Large intestine (tissue), 3 donors: ENCODE measurements at regions not wholly inside any gene's neighbourhood (a gene's known extent, or its start where the extent isn't known, plus 50 kb on each side); places are given as distances from the start of the nearest gene placed in this dataset.

ENCODE experiments used
- DNase-seq, 2 donors: peaks; one replicate each; pipeline versions ENCODE4 v3.0.0 to v3.0.0-alpha.2; 2013
- H3K27ac ChIP-seq: one replicate; pipeline ENCODE4 v1.5.1; 2013; ENCODE audit warnings: low read length
- H3K27me3 ChIP-seq: 2 replicates; pipeline ENCODE4 v1.6.1; 2013; ENCODE audit warnings: low read length; ENCODE audit not compliant: control insufficient read depth, insufficient read depth
- H3K36me3 ChIP-seq: 2 replicates; pipeline ENCODE4 v1.6.1; 2013; ENCODE audit warnings: low read length; ENCODE audit not compliant: control insufficient read depth, insufficient read depth
- H3K4me1 ChIP-seq: one replicate; pipeline ENCODE4 v1.6.1; 2013; ENCODE audit warnings: low read length; ENCODE audit not compliant: control insufficient read depth, insufficient read depth
- H3K4me3 ChIP-seq: one replicate; pipeline ENCODE4 v1.5.1; 2013; ENCODE audit warnings: low read length
- H3K9me3 ChIP-seq: one replicate; pipeline ENCODE4 v1.6.1; 2013; ENCODE audit warnings: mild to moderate bottlenecking, low read depth, low read length, moderate library complexity; ENCODE audit not compliant: control insufficient read depth
- WGBS: methylation state at CpG from one replicate; pipeline ENCODE4 v1.1.5; 2013; ENCODE audit warnings: low lambda C conversion rate; ENCODE audit not compliant: insufficient coverage; 5-methylcytosine and 5-hydroxymethylcytosine counted together

- Histone ChIP-seq H3K36me3 (no peaks in the 10 kb centered on the region), H3K4me1 (no peaks in the 10 kb centered on the region), H3K27me3 (peaks cover 7% of the 10 kb centered on the region), H3K9me3 (no peaks in the 10 kb centered on the region), H3K27ac (no peak overlapping the region), H3K4me3 (no peak overlapping the region)
- 60% methylated on average over 1 of the region's 3 CpGs for WGBS
- DNase-seq = no peak
These were observed 92.6 kb downstream of the TMEM174 start for GRCh38 chr5:73265641-73266040.

GRCh38 chr5:73264631-73265030 is 91.6 kb downstream of the TMEM174 start:
- peaks cover 5% of the 10 kb centered on the region for H3K27me3 ChIP-seq
- no peaks in the 10 kb centered on the region for H3K9me3 ChIP-seq
- no peak for DNase-seq
- no peaks in the 10 kb centered on the region for H3K36me3 ChIP-seq
- WGBS = no CpG with 5 or more reads among the region's 5 CpGs
- H3K4me3 ChIP-seq = no peak overlapping the region
- no peak overlapping the region for H3K27ac ChIP-seq
- H3K4me1 ChIP-seq = no peaks in the 10 kb centered on the region

GRCh38 chr5:73263001-73263710 is 90.2 kb downstream of the TMEM174 start:
- DNase-seq = no peak
- no peak overlapping the region for H3K27ac ChIP-seq
- peaks cover 5% of the 10 kb centered on the region for H3K27me3 ChIP-seq
- H3K4me1 ChIP-seq = no peaks in the 10 kb centered on the region
- H3K36me3 ChIP-seq = no peaks in the 10 kb centered on the region
- H3K4me3 ChIP-seq = no peak overlapping the region
- H3K9me3 ChIP-seq = no peaks in the 10 kb centered on the region

- H3K9me3 ChIP-seq = no peaks in the 10 kb centered on the region
- H3K36me3 ChIP-seq = no peaks in the 10 kb centered on the region
- no peak overlapping the region for H3K27ac ChIP-seq
- no peak overlapping the region for H3K4me3 ChIP-seq
- no CpG with 5 or more reads among the region's 1 CpG for WGBS
- DNase-seq = no peak
- H3K27me3 ChIP-seq = peaks cover 2% of the 10 kb centered on the region
- no peaks in the 10 kb centered on the region for H3K4me1 ChIP-seq
These were observed 83.9 kb downstream of the TMEM174 start for GRCh38 chr5:73256862-73257261.

GRCh38 chr5:73256462-73256861 is 83.5 kb downstream of the TMEM174 start:
- DNase-seq = no peak
- Histone ChIP-seq H3K27ac (no peak overlapping the region), H3K36me3 (no peaks in the 10 kb centered on the region), H3K9me3 (no peaks in the 10 kb centered on the region), H3K4me1 (no peaks in the 10 kb centered on the region), H3K27me3 (peaks cover 2% of the 10 kb centered on the region), H3K4me3 (no peak overlapping the region)
- no CpG with 5 or more reads among the region's 2 CpGs for WGBS

GRCh38 chr5:73256012-73256411 is 83.0 kb downstream of the TMEM174 start:
- no peak overlapping the region for H3K4me3 ChIP-seq
- no peak overlapping the region for H3K27ac ChIP-seq
- H3K4me1 ChIP-seq = no peaks in the 10 kb centered on the region
- no peak for DNase-seq
- no peaks in the 10 kb centered on the region for H3K36me3 ChIP-seq
- 60% methylated on average over 1 of the region's 6 CpGs for WGBS
- peaks cover 3% of the 10 kb centered on the region for H3K27me3 ChIP-seq
- no peaks in the 10 kb centered on the region for H3K9me3 ChIP-seq

GRCh38 chr5:73254642-73255041 is 81.6 kb downstream of the TMEM174 start:
- H3K9me3 ChIP-seq = no peaks in the 10 kb centered on the region
- no peaks in the 10 kb centered on the region for H3K36me3 ChIP-seq
- H3K4me3 ChIP-seq = no peak overlapping the region
- 50% methylated on average over 1 of the region's 3 CpGs for WGBS
- H3K27ac ChIP-seq = no peak overlapping the region
- no peak for DNase-seq
- no peaks in the 10 kb centered on the region for H3K4me1 ChIP-seq
- peaks cover 9% of the 10 kb centered on the region for H3K27me3 ChIP-seq

- no peak for DNase-seq
These were observed 80.2 kb downstream of the TMEM174 start for GRCh38 chr5:73253047-73253660.

GRCh38 chr5:73250645-73251044 is 77.7 kb downstream of the TMEM174 start:
- peaks cover 17% of the 10 kb centered on the region for H3K27me3 ChIP-seq

More at GRCh38 chr5:73253047-73253660, 80.2 kb downstream of the TMEM174 start:
- Histone ChIP-seq H3K4me3 (no peak overlapping the region), H3K4me1 (no peaks in the 10 kb centered on the region), H3K27me3 (peaks cover 9% of the 10 kb centered on the region), H3K27ac (no peak overlapping the region), H3K36me3 (no peaks in the 10 kb centered on the region), H3K9me3 (no peaks in the 10 kb centered on the region)
- WGBS = no CpG with 5 or more reads among the region's 3 CpGs

GRCh38 chr5:73242735-73243134 is 69.7 kb downstream of the TMEM174 start:
- WGBS = 100% methylated on average over 1 of the region's 2 CpGs
- Histone ChIP-seq H3K4me1 (no peaks in the 10 kb centered on the region), H3K27me3 (peaks cover 32% of the 10 kb centered on the region), H3K9me3 (no peaks in the 10 kb centered on the region), H3K4me3 (no peak overlapping the region), H3K36me3 (no peaks in the 10 kb centered on the region), H3K27ac (no peak overlapping the region)
- no peak for DNase-seq

More at GRCh38 chr5:73250645-73251044, 77.7 kb downstream of the TMEM174 start:
- H3K4me1 ChIP-seq = no peaks in the 10 kb centered on the region
- no CpG with 5 or more reads among the region's 2 CpGs for WGBS
- no peak for DNase-seq
- H3K27ac ChIP-seq = no peak overlapping the region
- H3K9me3 ChIP-seq = no peaks in the 10 kb centered on the region
- no peak overlapping the region for H3K4me3 ChIP-seq
- H3K36me3 ChIP-seq = no peaks in the 10 kb centered on the region

- DNase-seq = no peak
- Histone ChIP-seq H3K9me3 (no peaks in the 10 kb centered on the region), H3K36me3 (no peaks in the 10 kb centered on the region), H3K4me1 (no peaks in the 10 kb centered on the region), H3K27ac (no peak overlapping the region), H3K27me3 (peaks cover 38% of the 10 kb centered on the region), H3K4me3 (no peak overlapping the region)
- 100% methylated on average over 1 of the region's 2 CpGs for WGBS
These were observed 65.9 kb downstream of the TMEM174 start for GRCh38 chr5:73238873-73239272.
